Transverse colon (tissue), 4 donors: ENCODE measurements at regions not wholly inside any gene's neighbourhood (a gene's known extent, or its start where the extent isn't known, plus 50 kb on each side); places are given as distances from the start of the nearest gene placed in this dataset.

Experiments
- DNase-seq: peaks from one replicate; pipeline ENCODE4 v3.0.0-alpha.2; 2019
- H3K27ac ChIP-seq, 4 donors: fragments of 200-600 bp; sonication (generic); 2 replicates each; pipeline ENCODE4 v1.5.1; 2016 to 2018; ENCODE audit warnings: inconsistent platforms in 4 of 4
- H3K27me3 ChIP-seq: fragments of 200-600 bp; sonication (generic); 2 replicates; pipeline ENCODE4 v1.5.1; 2017; ENCODE audit warnings: inconsistent platforms
- H3K36me3 ChIP-seq, 4 donors: fragments of 200-600 bp; sonication (generic); 2 replicates each; pipeline ENCODE4 v1.5.1; 2017 to 2019; ENCODE audit warnings: inconsistent platforms in 4 of 4
- H3K4me1 ChIP-seq, 4 donors: fragments of 200-600 bp; sonication (generic); 2 replicates each; pipeline ENCODE4 v1.5.1; 2017 to 2020; ENCODE audit warnings: inconsistent platforms in 4 of 4
- H3K4me3 ChIP-seq, 4 donors: fragments of 200-600 bp; sonication (generic); 1 replicate in 1 of 4; 2 replicates in 3 of 4; pipeline versions ENCODE4 v1.5.1 to v1.6.1; 2017 to 2019; ENCODE audit warnings: inconsistent platforms in 4 of 4
- H3K9me3 ChIP-seq, 2 donors: fragments of 200-600 bp; sonication (generic); 2 replicates each; pipeline ENCODE4 v1.5.1; 2017 to 2019; ENCODE audit warnings: inconsistent platforms in 2 of 2
- CTCF ChIP-seq, 5 experiments: fragments of 200-600 bp in 3 of 5; fragments of 450-650 bp in 2 of 5; sonication (generic) in 3 of 5; IDR thresholded peaks; 1 replicate in 2 of 5; 2 replicates in 3 of 5; pipeline ENCODE4 v1.5.1; 2016 to 2017; ENCODE audit warnings: antibody characterized with exemption in 5 of 5, inconsistent platforms in 3 of 5, mild to moderate bottlenecking in 2 of 5, moderate library complexity in 1 of 5
- EP300 ChIP-seq: sonication (generic); formaldehyde crosslinking; IDR thresholded peaks from one replicate; pipeline ENCODE4 v1.6.1; 2017; ENCODE audit warnings: antibody characterized with exemption, low read depth
- POLR2A ChIP-seq: fragments of 450-650 bp; IDR thresholded peaks from one replicate; pipeline ENCODE4 v1.6.1; 2016; ENCODE audit warnings: antibody characterized with exemption, mild to moderate bottlenecking, moderate library complexity
- POLR2AphosphoS5 ChIP-seq, 3 donors: sonication (generic); formaldehyde crosslinking; IDR thresholded peaks; one replicate each; pipeline ENCODE4 v1.6.1; 2016; ENCODE audit warnings: antibody characterized with exemption in 3 of 3
- WGBS, 2 donors: methylation state at CpG; one replicate each; pipeline ENCODE4 v1.1.5; 2018; ENCODE audit warnings: low coverage in 1 of 2; 5-methylcytosine and 5-hydroxymethylcytosine counted together
- in situ Hi-C, 4 donors: fragments of 200-750 bp; cut with MboI; loops; one replicate each; pipeline versions ENCODE4 v1.15.0 to v1.15.1; 2017; ENCODE audit warnings: low sequenced_read_pairs in 3 of 4, low pct_ligation_motif_present in 1 of 4, low pct_unique_long_range_greater_than_20kb in 1 of 4
- intact Hi-C: fragments of 100-400 bp; cut with DNase I; formaldehyde crosslinking; loops from one replicate; pipeline ENCODE4 v1.15.1; 2023; ENCODE audit warnings: low total_unique reads

- Histone ChIP-seq H3K27ac (no peak overlapping the region), H3K4me1 (no peaks in the 10 kb centered on the region), H3K36me3 (no peaks in the 10 kb centered on the region), H3K27me3 (no peaks in the 10 kb centered on the region), H3K9me3 (no peaks in the 10 kb centered on the region), H3K4me3 (no peak overlapping the region)
- 92 to 100% methylated on average over 2 to 6 of the region's 6 CpGs for WGBS, 2 donors
- intact Hi-C loops, result loop anchor here (5.0 kb wide), 1 partner anchor 55 kb away; no protein-coding TSS in a partner anchor
- no peak for TF ChIP-seq POLR2AphosphoS5 (IDR thresholded peaks at IDR 0.05)
- DNase-seq, result no peak
- in situ Hi-C loops, result no loop called here
Measured at GRCh38 chr4:138092060-138092459, 150.1 kb downstream of the SLC7A11 start.

GRCh38 chr4:138090918-138091676, 151.1 kb downstream of the SLC7A11 start:
- WGBS, 2 donors, result 56 to 57% methylated on average over 5 of the region's 5 CpGs

GRCh38 chr4:138090150-138090917, 151.8 kb downstream of the SLC7A11 start:
- TF ChIP-seq CTCF (IDR thresholded peaks at IDR 0.05), result peak; percentile 70 to 85 (median 79)
- no peak for TF ChIP-seq EP300
- in situ Hi-C loops (no loop called here), intact Hi-C loops (loop anchor here (5.0 kb wide), 1 partner anchor 53 kb away; no protein-coding TSS in a partner anchor)
- Histone ChIP-seq H3K9me3 (no peaks in the 10 kb centered on the region), H3K27ac (no peak overlapping the region), H3K36me3 (no peaks in the 10 kb centered on the region), H3K27me3 (no peaks in the 10 kb centered on the region), H3K4me3 (peak overlapping the region in 1 of 4 donors; percentile 21), H3K4me1 (no peaks in the 10 kb centered on the region)
- 23 to 27% methylated on average over 17 of the region's 17 CpGs for WGBS, 2 donors
- peak; percentile 49 for DNase-seq

More at GRCh38 chr4:138090918-138091676, 151.1 kb downstream of the SLC7A11 start:
- H3K36me3 ChIP-seq, result no peaks in the 10 kb centered on the region
- H3K9me3 ChIP-seq, result no peaks in the 10 kb centered on the region
- intact Hi-C loops, result loop anchor here (5.0 kb wide), 1 partner anchor 54 kb away; no protein-coding TSS in a partner anchor
- DNase-seq, result no peak
- H3K4me3 ChIP-seq, result no peak overlapping the region
- no peak overlapping the region for H3K27ac ChIP-seq
- no peaks in the 10 kb centered on the region for H3K27me3 ChIP-seq
- in situ Hi-C loops, result no loop called here
- H3K4me1 ChIP-seq, result no peaks in the 10 kb centered on the region
- no peak for TF ChIP-seq POLR2AphosphoS5 (IDR thresholded peaks at IDR 0.05)
- TF ChIP-seq POLR2A, result no peak
- no peak for TF ChIP-seq EP300
- no peak for TF ChIP-seq CTCF (IDR thresholded peaks at IDR 0.05)

- intact Hi-C loops (no loop called here), in situ Hi-C loops (no loop called here)
- WGBS, 2 donors, result 94% methylated on average over 66 of the region's 67 CpGs; no CpG with 5 or more reads in 1 of the 2 donors
- Histone ChIP-seq H3K27ac (no peak overlapping the region), H3K4me3 (no peak overlapping the region), H3K36me3 (no peaks in the 10 kb centered on the region), H3K9me3 (no peaks in the 10 kb centered on the region), H3K27me3 (no peaks in the 10 kb centered on the region), H3K4me1 (no peaks in the 10 kb centered on the region)
- TF ChIP-seq POLR2A, result no peak
- no peak for TF ChIP-seq EP300
- TF ChIP-seq CTCF (IDR thresholded peaks at IDR 0.05), result no peak
- no peak for TF ChIP-seq POLR2AphosphoS5 (IDR thresholded peaks at IDR 0.05)
- DNase-seq, result no peak
Measured at GRCh38 chr4:138088449-138089208, 153.5 kb downstream of the SLC7A11 start.
